CD4-positive, alpha-beta T cell (primary cell): ENCODE measurements at regions not wholly inside any gene's neighbourhood (a gene's known extent, or its start where the extent isn't known, plus 50 kb on each side); places are given as distances from the start of the nearest gene placed in this dataset.

Experiments
- ATAC-seq: fragments of 200-7000 bp; cut with Tn5 transposase; one replicate; pipeline ENCODE4 v1.10.0; 2022; ENCODE audit warnings: mild to moderate bottlenecking; ENCODE audit not compliant: poor library complexity
- CTCF ChIA-PET: fragments of 350-600 bp; sonication (Branson Sonifier 250); formaldehyde crosslinking; loops from one replicate; lab custom pipeline; 2021; ENCODE audit warnings: antibody characterized with exemption, inconsistent platforms; lab: Charles Lee
- POLR2A ChIA-PET: fragments of 350-600 bp; sonication (Branson Sonifier 250); formaldehyde crosslinking; loops from one replicate; lab custom pipeline; 2021; ENCODE audit warnings: antibody characterized with exemption, inconsistent platforms; lab: Charles Lee
- DNase-seq, 14 experiments: peaks; one replicate each; pipeline ENCODE4 v3.0.0-alpha.2; 2013 to 2020; ENCODE audit warnings: mixed read lengths in 2 of 14
- H3K27ac ChIP-seq, 2 donors: one replicate each; pipeline versions ENCODE4 v1.5.1 to v1.7.0; 2013; ENCODE audit warnings: low read length in 2 of 2, low read depth in 1 of 2, mild to moderate bottlenecking in 1 of 2
- H3K27me3 ChIP-seq, 2 experiments: 1 replicate in 1 of 2; 2 replicates in 1 of 2; pipeline versions ENCODE4 v1.6.1 to v1.7.0; 2013; ENCODE audit warnings: low read length in 2 of 2, control low read depth in 1 of 2, mild to moderate bottlenecking in 1 of 2, moderate library complexity in 1 of 2; ENCODE audit not compliant: insufficient read depth in 2 of 2, control insufficient read depth in 1 of 2
- H3K36me3 ChIP-seq: one replicate; pipeline ENCODE4 v1.6.1; 2013; ENCODE audit warnings: low read length, control low read depth; ENCODE audit not compliant: insufficient read depth
- H3K4me1 ChIP-seq: one replicate; pipeline ENCODE4 v1.6.1; 2013; ENCODE audit warnings: low read length, control low read depth; ENCODE audit not compliant: insufficient read depth
- H3K4me3 ChIP-seq: one replicate; pipeline ENCODE4 v1.5.1; 2013; ENCODE audit warnings: mild to moderate bottlenecking, low read length, moderate library complexity
- H3K9me3 ChIP-seq, 2 experiments: 1 replicate in 1 of 2; 2 replicates in 1 of 2; pipeline versions ENCODE4 v1.6.1 to v1.7.0; 2013; ENCODE audit warnings: low read length in 2 of 2, mild to moderate bottlenecking in 2 of 2, control low read depth in 1 of 2, moderate library complexity in 1 of 2; ENCODE audit not compliant: control insufficient read depth in 1 of 2, insufficient read depth in 1 of 2
- H3K27ac Mint-ChIP-seq: one replicate; pipeline ENCODE4 v1.8.0; 2020; ENCODE audit warnings: mixed read lengths
- H3K27me3 Mint-ChIP-seq: one replicate; pipeline ENCODE4 v1.8.0; 2021; ENCODE audit warnings: mixed read lengths
- H3K36me3 Mint-ChIP-seq: one replicate; pipeline ENCODE4 v1.8.0; 2021; ENCODE audit warnings: low read depth, mixed read lengths
- H3K4me1 Mint-ChIP-seq: one replicate; pipeline ENCODE4 v1.8.0; 2021; ENCODE audit warnings: low read depth, mixed read lengths
- H3K4me3 Mint-ChIP-seq: one replicate; pipeline ENCODE4 v1.8.0; 2020; ENCODE audit warnings: mild to moderate bottlenecking, mixed read lengths
- H3K9me3 Mint-ChIP-seq: one replicate; pipeline ENCODE4 v1.8.0; 2020; ENCODE audit warnings: mixed read lengths
- intact Hi-C, 2 experiments: fragments of 100-400 bp; cut with DNase I in 1 of 2; cut with micrococcal nuclease in 1 of 2; formaldehyde crosslinking; loops; one replicate each; pipeline versions ENCODE4 v1.15.1 to v1.9.0; 2023 to 2025; cut with DNase I, micrococcal nuclease
- TF ChIP-seq, protein P1 (sequence below): fragments of 200-600 bp; IDR thresholded peaks from one replicate; pipeline ENCODE4 v1.8.0; 2022; ENCODE audit warnings: antibody characterized with exemption, mild to moderate bottlenecking

DNA sequence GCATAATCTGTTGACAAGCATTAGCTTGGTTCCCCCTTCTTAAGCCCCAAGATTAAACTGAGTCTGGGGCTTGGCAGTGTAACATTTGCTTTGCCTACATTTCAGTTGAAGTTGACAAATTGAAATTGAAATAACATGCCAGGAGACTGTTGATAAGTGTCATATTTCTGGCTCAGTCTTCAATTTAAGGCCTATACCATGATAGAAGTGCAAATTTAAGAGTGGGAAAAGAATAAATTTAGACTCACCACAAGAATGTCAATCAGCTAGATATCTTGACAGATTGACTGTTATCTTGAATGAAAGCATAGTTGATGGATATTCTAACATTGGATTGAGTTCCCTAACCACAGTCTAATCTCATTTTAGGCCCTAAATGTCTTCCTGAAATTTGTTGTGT is 117.6 kb downstream of the MAGEB17 start:
- DNase-seq (no peak), ATAC-seq (no peak)
- Mint-ChIP-seq H3K4me3 (no peak overlapping the region), H3K9me3 (no peaks in the 10 kb centered on the region), H3K36me3 (no peaks in the 10 kb centered on the region), H3K27ac (no peak overlapping the region), H3K4me1 (no peaks in the 10 kb centered on the region), H3K27me3 (peaks cover 6% of the 10 kb centered on the region)
- H3K9me3 ChIP-seq: no peaks in the 10 kb centered on the region
- H3K4me3 ChIP-seq: no peak overlapping the region
- H3K27me3 ChIP-seq: no peaks in the 10 kb centered on the region
- no peak overlapping the region for H3K27ac ChIP-seq
- ChIA-PET POLR2A (no interaction called here), CTCF (no interaction called here)
- no peaks in the 10 kb centered on the region for H3K36me3 ChIP-seq
- no peaks in the 10 kb centered on the region for H3K4me1 ChIP-seq
- TF ChIP-seq, protein P1, sequence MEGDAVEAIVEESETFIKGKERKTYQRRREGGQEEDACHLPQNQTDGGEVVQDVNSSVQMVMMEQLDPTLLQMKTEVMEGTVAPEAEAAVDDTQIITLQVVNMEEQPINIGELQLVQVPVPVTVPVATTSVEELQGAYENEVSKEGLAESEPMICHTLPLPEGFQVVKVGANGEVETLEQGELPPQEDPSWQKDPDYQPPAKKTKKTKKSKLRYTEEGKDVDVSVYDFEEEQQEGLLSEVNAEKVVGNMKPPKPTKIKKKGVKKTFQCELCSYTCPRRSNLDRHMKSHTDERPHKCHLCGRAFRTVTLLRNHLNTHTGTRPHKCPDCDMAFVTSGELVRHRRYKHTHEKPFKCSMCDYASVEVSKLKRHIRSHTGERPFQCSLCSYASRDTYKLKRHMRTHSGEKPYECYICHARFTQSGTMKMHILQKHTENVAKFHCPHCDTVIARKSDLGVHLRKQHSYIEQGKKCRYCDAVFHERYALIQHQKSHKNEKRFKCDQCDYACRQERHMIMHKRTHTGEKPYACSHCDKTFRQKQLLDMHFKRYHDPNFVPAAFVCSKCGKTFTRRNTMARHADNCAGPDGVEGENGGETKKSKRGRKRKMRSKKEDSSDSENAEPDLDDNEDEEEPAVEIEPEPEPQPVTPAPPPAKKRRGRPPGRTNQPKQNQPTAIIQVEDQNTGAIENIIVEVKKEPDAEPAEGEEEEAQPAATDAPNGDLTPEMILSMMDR: no peak
- intact Hi-C loops: no loop called here

DNA sequence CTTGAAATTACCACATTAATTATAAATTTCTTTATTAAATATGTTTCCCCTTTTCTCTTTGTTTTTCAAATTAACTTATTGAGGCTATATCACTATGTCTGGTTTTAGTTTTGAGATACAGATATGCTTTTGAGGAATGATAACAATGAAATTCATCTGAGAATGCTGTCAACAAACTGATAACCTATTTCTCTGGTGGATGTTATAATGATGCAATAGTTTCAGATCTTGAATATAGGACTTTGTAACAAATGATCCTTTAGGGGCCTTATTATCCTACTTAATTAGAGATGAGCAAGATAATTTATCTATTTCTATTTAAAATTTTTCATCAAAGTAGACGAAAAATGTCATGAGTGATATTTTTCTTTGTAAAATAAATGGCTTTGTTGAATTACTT is 123.7 kb downstream of the MAGEB17 start:
- TF ChIP-seq, protein P1: no peak
- Histone ChIP-seq H3K27me3 (no peaks in the 10 kb centered on the region), H3K4me1 (no peaks in the 10 kb centered on the region), H3K9me3 (no peaks in the 10 kb centered on the region), H3K4me3 (no peak overlapping the region), H3K27ac (no peak overlapping the region), H3K36me3 (no peaks in the 10 kb centered on the region)
- ChIA-PET POLR2A (no interaction called here), CTCF (no interaction called here)
- no peaks in the 10 kb centered on the region for H3K27me3 Mint-ChIP-seq
- H3K27ac Mint-ChIP-seq: no peak overlapping the region
- no peak overlapping the region for H3K4me3 Mint-ChIP-seq
- no peak for ATAC-seq
- no peaks in the 10 kb centered on the region for H3K9me3 Mint-ChIP-seq
- H3K4me1 Mint-ChIP-seq: no peaks in the 10 kb centered on the region
- intact Hi-C loops: no loop called here
- DNase-seq: no peak
- no peaks in the 10 kb centered on the region for H3K36me3 Mint-ChIP-seq

DNA sequence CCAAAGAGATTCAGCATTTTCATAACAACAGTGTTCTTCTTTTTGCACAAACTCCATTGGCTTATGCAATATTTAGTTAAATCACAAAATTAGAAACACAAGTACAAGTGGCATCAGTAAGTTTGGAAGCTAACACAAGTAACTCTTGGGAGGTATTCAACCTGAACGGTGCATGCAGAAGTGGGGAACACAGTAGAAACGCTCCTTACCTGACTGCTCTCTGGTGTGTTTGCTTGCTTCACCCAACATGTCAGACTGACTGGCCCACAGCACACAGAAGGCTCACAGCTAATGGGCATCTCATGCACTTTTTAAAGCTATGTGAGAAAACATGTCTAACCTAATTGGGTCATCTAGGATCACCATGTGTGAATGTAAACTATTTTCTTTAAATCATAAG is 133.6 kb downstream of the MAGEB17 start:
- no peak overlapping the region for H3K4me3 Mint-ChIP-seq
- no peaks in the 10 kb centered on the region for H3K4me1 Mint-ChIP-seq
- ChIA-PET CTCF (no interaction called here), POLR2A (no interaction called here)
- H3K36me3 Mint-ChIP-seq: no peaks in the 10 kb centered on the region
- intact Hi-C loops: no loop called here
- H3K4me3 ChIP-seq: no peak overlapping the region
- no peaks in the 10 kb centered on the region for H3K9me3 ChIP-seq
- no peaks in the 10 kb centered on the region for H3K4me1 ChIP-seq
- no peak overlapping the region for H3K27ac ChIP-seq
- ATAC-seq: no peak
- H3K27me3 Mint-ChIP-seq: no peaks in the 10 kb centered on the region
- H3K9me3 Mint-ChIP-seq: no peaks in the 10 kb centered on the region
- no peak overlapping the region for H3K27ac Mint-ChIP-seq
- no peaks in the 10 kb centered on the region for H3K36me3 ChIP-seq
- TF ChIP-seq, protein P1: no peak
- DNase-seq: no peak
- H3K27me3 ChIP-seq: no peaks in the 10 kb centered on the region
